Spleen (tissue), 7 donors: ENCODE measurements at regions not wholly inside any gene's neighbourhood (a gene's known extent, or its start where the extent isn't known, plus 50 kb on each side); places are given as distances from the start of the nearest gene placed in this dataset.

Experiments used
- POLR2A ChIP-seq, 3 donors: fragments of 450-650 bp; IDR thresholded peaks; one replicate each; pipeline ENCODE4 v1.5.1; 2017; ENCODE audit warnings: antibody characterized with exemption in 3 of 3, mild to moderate bottlenecking in 1 of 3
- TF ChIP-seq, protein P1 (sequence below), 11 experiments: fragments of 200-600 bp in 7 of 11; fragments of 450-650 bp in 4 of 11; sonication (generic) in 4 of 11; IDR thresholded peaks in 8 of 11; conservative IDR thresholded peaks in 3 of 11; 1 replicate in 7 of 11; 2 replicates in 4 of 11; pipeline versions ENCODE4 v1.4.0 to v1.8.0; 2016 to 2021; ENCODE audit warnings: antibody characterized with exemption in 11 of 11, inconsistent platforms in 4 of 11, mild to moderate bottlenecking in 1 of 11
- donor health status: DM: no; HTN: no; CAD: no; lungs with moderate emphysema.
- donor health status: DM: no; HTN: no; CAD: no.
- donor health status: DM: no; HTN: no; CAD: no.

DNA sequence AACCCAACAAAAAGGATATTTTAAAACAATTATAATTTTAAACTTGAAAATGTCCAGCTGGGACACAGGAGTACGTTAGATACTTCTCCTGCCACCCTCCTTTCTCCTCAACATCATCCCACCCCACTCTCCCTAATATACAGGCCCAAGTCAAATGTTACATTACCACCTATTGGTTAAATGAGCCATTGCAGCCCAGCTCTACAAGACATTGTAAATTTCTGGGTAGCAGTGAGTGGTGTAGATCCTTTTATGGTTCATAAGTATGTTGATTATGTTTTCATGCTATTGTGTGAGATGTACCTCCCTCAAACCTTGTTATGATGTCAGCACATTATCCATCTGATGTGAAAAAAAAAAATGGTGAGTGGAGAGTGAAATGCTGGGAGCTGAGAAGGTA lies 187.1 kb upstream of the BCOR start:
- no peak for TF ChIP-seq POLR2A (IDR thresholded peaks at IDR 0.05)
- TF ChIP-seq, protein P1, sequence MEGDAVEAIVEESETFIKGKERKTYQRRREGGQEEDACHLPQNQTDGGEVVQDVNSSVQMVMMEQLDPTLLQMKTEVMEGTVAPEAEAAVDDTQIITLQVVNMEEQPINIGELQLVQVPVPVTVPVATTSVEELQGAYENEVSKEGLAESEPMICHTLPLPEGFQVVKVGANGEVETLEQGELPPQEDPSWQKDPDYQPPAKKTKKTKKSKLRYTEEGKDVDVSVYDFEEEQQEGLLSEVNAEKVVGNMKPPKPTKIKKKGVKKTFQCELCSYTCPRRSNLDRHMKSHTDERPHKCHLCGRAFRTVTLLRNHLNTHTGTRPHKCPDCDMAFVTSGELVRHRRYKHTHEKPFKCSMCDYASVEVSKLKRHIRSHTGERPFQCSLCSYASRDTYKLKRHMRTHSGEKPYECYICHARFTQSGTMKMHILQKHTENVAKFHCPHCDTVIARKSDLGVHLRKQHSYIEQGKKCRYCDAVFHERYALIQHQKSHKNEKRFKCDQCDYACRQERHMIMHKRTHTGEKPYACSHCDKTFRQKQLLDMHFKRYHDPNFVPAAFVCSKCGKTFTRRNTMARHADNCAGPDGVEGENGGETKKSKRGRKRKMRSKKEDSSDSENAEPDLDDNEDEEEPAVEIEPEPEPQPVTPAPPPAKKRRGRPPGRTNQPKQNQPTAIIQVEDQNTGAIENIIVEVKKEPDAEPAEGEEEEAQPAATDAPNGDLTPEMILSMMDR (IDR thresholded peaks at IDR 0.05 in 8 of 11, conservative IDR thresholded peaks at IDR 0.05 in 3 of 11): no peak
